ENCODE measurements at regions not wholly inside any gene's neighbourhood (a gene's known extent, or its start where the extent isn't known, plus 50 kb on each side); places are given as distances from the start of the nearest gene placed in this dataset.

DNA sequence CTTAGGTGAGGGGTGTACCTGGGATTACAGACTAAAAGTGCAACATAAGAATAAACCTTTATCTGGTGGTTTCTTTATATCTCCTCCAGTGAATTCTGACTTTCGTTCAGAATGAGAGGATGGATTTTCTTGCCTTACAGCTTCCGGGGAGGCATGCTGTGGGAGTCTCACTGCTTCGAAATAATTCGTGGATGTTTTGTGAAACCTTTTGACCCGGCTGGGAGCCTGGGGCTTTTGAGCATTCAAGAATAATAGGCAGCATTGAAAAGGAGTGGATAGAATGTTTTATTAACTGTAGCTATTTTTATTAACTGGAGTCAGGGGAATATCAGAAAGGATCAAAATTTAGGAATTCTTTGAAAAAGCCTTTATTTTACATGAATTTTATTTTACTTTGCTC, 149.1 kb downstream of the RWDD3 start:
- no peak overlapping the region for H3K27ac ChIP-seq
- TF ChIP-seq ZFX (IDR thresholded peaks at IDR 0.05; ENCODE audit: borderline replicate concordance): no peak
- TF ChIP-seq, protein P1, sequence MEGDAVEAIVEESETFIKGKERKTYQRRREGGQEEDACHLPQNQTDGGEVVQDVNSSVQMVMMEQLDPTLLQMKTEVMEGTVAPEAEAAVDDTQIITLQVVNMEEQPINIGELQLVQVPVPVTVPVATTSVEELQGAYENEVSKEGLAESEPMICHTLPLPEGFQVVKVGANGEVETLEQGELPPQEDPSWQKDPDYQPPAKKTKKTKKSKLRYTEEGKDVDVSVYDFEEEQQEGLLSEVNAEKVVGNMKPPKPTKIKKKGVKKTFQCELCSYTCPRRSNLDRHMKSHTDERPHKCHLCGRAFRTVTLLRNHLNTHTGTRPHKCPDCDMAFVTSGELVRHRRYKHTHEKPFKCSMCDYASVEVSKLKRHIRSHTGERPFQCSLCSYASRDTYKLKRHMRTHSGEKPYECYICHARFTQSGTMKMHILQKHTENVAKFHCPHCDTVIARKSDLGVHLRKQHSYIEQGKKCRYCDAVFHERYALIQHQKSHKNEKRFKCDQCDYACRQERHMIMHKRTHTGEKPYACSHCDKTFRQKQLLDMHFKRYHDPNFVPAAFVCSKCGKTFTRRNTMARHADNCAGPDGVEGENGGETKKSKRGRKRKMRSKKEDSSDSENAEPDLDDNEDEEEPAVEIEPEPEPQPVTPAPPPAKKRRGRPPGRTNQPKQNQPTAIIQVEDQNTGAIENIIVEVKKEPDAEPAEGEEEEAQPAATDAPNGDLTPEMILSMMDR (IDR thresholded peaks at IDR 0.05): no peak

DNA sequence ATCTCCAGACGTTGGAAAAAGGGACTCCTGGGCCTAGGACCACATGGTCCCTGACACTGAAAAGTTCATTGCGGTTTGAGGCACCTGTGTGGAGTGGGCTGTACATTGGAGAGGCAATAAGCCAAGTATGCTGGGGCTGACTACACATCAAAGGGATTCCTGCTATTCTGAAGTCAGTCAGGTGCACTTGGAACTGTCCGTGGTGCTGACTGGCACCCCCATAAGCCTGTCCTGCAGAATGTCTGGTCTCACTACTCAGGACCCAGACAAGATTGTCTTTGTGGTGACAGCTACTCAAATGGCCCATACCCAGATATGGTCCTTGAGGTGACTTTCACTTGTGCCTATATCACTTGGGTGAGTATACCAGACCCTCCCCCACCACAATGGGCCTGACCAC, 150.6 kb downstream of the RWDD3 start:
- H3K27ac ChIP-seq: no peak overlapping the region
- TF ChIP-seq ZFX (IDR thresholded peaks at IDR 0.05; ENCODE audit: borderline replicate concordance): no peak
- TF ChIP-seq, protein P1 (IDR thresholded peaks at IDR 0.05): no peak

DNA sequence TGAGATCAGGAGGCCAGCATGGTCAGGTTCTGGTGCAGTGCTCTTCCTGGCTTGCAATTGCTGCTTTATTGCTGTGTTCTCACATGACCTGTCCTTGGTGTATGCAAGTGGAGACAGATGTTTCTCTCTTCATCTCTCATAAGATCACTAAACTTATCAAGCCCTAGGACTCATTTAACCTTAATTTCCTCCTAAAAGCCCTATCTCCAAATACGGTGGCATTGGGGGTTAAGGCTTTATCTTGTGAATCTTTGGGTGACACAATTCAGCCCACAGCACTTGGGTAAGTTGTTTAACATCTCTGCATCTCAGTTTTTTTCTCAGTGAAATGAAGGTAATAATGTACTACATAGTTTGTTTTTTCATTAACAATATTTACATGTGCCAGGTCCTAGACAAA, 152.4 kb downstream of the RWDD3 start:
- TF ChIP-seq ZFX (IDR thresholded peaks at IDR 0.05; ENCODE audit: borderline replicate concordance): no peak
- TF ChIP-seq, protein P1 (IDR thresholded peaks at IDR 0.05): no peak
- no peak overlapping the region for H3K27ac ChIP-seq

DNA sequence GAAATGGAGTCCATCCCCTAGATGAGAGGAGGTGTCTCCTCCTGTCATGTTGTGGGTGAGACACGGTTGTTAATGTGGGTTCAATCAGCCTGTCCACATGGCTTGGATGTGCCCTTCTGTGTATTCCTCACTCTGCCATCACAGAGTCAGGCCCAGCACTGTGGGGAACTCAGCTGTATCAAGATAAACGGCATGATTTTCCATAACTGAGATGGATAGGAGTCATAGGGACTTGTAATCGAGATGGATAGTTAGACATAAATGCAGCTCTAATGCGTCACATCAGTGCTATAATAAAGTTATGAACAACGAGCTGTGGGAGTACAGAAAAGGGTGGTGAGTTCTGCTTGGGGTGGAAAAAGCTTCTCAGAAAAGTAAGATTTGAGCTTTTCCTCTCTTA, 152.9 kb downstream of the RWDD3 start:
- TF ChIP-seq, protein P1 (IDR thresholded peaks at IDR 0.05): no peak
- TF ChIP-seq ZFX (IDR thresholded peaks at IDR 0.05; ENCODE audit: borderline replicate concordance): no peak
- no peak overlapping the region for H3K27ac ChIP-seq

DNA sequence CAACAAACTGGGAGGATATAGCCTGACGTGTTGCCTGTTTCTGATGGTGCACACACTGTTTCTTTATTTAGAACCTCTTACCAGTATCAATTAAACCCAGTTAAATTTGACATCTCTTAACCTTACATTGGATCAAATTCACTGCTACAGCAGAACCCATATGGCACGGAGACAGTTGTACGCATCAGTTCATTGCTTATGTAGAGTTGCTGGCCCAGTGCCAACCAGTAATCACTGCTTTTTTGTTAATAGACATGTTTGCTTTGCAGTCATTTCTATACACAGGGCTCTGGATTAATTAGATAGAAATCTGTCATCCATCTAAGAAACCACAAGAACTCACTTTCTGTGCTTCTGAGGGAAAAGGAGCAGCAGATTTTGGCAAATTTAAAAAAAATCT, 154.0 kb downstream of the RWDD3 start:
- no peak for TF ChIP-seq ZFX (IDR thresholded peaks at IDR 0.05; ENCODE audit: borderline replicate concordance)
- TF ChIP-seq, protein P1 (IDR thresholded peaks at IDR 0.05): no peak
- no peak overlapping the region for H3K27ac ChIP-seq

DNA sequence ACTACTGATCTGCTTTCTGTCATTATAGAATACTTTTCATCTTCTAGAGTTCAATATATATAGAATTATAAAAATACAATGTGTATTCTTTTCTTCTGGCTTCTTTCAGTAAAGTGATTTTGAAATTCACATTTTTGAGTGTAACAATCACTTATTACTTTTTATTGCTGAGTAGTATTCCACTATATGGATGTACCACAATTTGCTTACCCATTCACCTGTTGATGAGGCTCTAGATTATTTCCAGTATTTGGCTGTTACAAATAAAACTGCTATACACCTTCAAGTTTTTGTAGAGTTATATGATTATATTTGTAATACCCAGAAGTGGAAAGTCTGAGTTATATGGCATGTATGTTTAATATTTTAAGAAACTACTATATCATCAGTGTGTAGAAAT, 159.4 kb downstream of the RWDD3 start:
- no peak overlapping the region for H3K27ac ChIP-seq
- TF ChIP-seq ZFX (IDR thresholded peaks at IDR 0.05; ENCODE audit: borderline replicate concordance): no peak
- TF ChIP-seq, protein P1 (IDR thresholded peaks at IDR 0.05): no peak

DNA sequence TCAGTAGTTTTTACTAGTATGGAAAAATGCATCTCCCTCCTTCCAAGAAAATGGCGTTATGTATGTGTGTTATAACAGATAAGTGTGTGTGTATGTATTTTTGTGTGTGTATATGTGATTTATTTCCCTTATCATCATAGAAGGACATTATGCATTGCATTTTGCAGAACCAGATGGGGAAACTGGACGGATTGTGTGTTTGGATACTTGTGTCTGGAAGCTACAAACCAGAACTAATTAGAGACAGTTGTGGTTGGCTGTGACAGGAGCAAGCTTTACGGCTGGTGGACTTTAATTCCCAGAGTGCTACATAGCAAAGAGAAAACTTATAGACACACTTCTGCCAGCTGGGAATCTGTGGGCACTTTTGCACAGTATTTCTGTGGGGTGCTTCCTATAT, 162.5 kb downstream of the RWDD3 start:
- TF ChIP-seq ZFX (IDR thresholded peaks at IDR 0.05; ENCODE audit: borderline replicate concordance): no peak
- TF ChIP-seq, protein P1 (IDR thresholded peaks at IDR 0.05): no peak
- no peak overlapping the region for H3K27ac ChIP-seq
